Ascending aorta (tissue), 2 donors: ENCODE measurements at regions not wholly inside any gene's neighbourhood (a gene's known extent, or its start where the extent isn't known, plus 50 kb on each side); places are given as distances from the start of the nearest gene placed in this dataset.

Source experiments
- DNase-seq, 2 donors: peaks; one replicate each; pipeline ENCODE4 v3.0.0-alpha.2; 2019; ENCODE audit warnings: low spot score in 2 of 2
- H3K27ac ChIP-seq, 2 donors: fragments of 200-600 bp; sonication (generic); one replicate each; pipeline ENCODE4 v1.5.1; 2016 to 2017; ENCODE audit warnings: mild to moderate bottlenecking in 1 of 2
- H3K27me3 ChIP-seq: fragments of 200-600 bp; sonication (generic); one replicate; pipeline ENCODE4 v1.5.1; 2017
- H3K36me3 ChIP-seq, 2 donors: fragments of 200-600 bp; sonication (generic); one replicate each; pipeline ENCODE4 v1.5.1; 2016
- H3K4me1 ChIP-seq, 2 donors: fragments of 200-600 bp; sonication (generic); one replicate each; pipeline ENCODE4 v1.5.1; 2016 to 2017; ENCODE audit warnings: mild to moderate bottlenecking in 1 of 2
- H3K4me3 ChIP-seq, 2 donors: fragments of 200-600 bp; sonication (generic); one replicate each; pipeline ENCODE4 v1.5.1; 2016 to 2017; ENCODE audit warnings: mild to moderate bottlenecking in 1 of 2
- H3K9me3 ChIP-seq, 2 donors: fragments of 200-600 bp; sonication (generic); one replicate each; pipeline ENCODE4 v1.5.1; 2016
- CTCF ChIP-seq, 3 experiments: fragments of 200-600 bp in 2 of 3; fragments of 450-650 bp in 1 of 3; sonication (generic) in 2 of 3; IDR thresholded peaks; one replicate each; pipeline ENCODE4 v1.5.1; 2016 to 2019; ENCODE audit warnings: antibody characterized with exemption in 3 of 3, mild to moderate bottlenecking in 1 of 3, moderate library complexity in 1 of 3
- intact Hi-C: fragments of 100-400 bp; cut with DNase I; formaldehyde crosslinking; loops from one replicate; pipeline ENCODE4 v1.15.1; 2023

- peaks cover 0 to 4% of the 10 kb centered on the region in 2 donors for H3K4me1 ChIP-seq
- no peak overlapping the region for H3K4me3 ChIP-seq
- no peak overlapping the region for H3K27ac ChIP-seq
- H3K36me3 ChIP-seq = no peaks in the 10 kb centered on the region
- H3K9me3 ChIP-seq = no peaks in the 10 kb centered on the region
- DNase-seq = no peak
- H3K27me3 ChIP-seq = no peaks in the 10 kb centered on the region
- intact Hi-C loops = no loop called here
- no peak for TF ChIP-seq CTCF (IDR thresholded peaks at IDR 0.05)
These were observed 248.8 kb upstream of the PIK3R1 start for GRCh38 chr5:67966712-67967111.

GRCh38 chr5:67964619-67965018, 250.9 kb upstream of the PIK3R1 start:
- no peaks in the 10 kb centered on the region for H3K9me3 ChIP-seq
- no peaks in the 10 kb centered on the region for H3K36me3 ChIP-seq
- no peaks in the 10 kb centered on the region for H3K4me1 ChIP-seq
- DNase-seq = no peak
- no peaks in the 10 kb centered on the region for H3K27me3 ChIP-seq
- no peak overlapping the region for H3K4me3 ChIP-seq
- no peak overlapping the region for H3K27ac ChIP-seq
- no peak for TF ChIP-seq CTCF (IDR thresholded peaks at IDR 0.05)
- intact Hi-C loops = no loop called here

- intact Hi-C loops = no loop called here
- DNase-seq = no peak
These were observed 251.6 kb upstream of the PIK3R1 start for GRCh38 chr5:67963789-67964519.

GRCh38 chr5:67960939-67961338, 254.6 kb upstream of the PIK3R1 start:
- intact Hi-C loops = no loop called here
- TF ChIP-seq CTCF (IDR thresholded peaks at IDR 0.05) = no peak
- Histone ChIP-seq H3K27ac (no peak overlapping the region), H3K9me3 (no peaks in the 10 kb centered on the region), H3K4me1 (no peaks in the 10 kb centered on the region), H3K27me3 (no peaks in the 10 kb centered on the region), H3K4me3 (no peak overlapping the region), H3K36me3 (no peaks in the 10 kb centered on the region)
- no peak for DNase-seq

More at GRCh38 chr5:67963789-67964519, 251.6 kb upstream of the PIK3R1 start:
- no peaks in the 10 kb centered on the region for H3K36me3 ChIP-seq
- no peaks in the 10 kb centered on the region for H3K4me1 ChIP-seq
- no peak overlapping the region for H3K4me3 ChIP-seq
- no peaks in the 10 kb centered on the region for H3K9me3 ChIP-seq
- TF ChIP-seq CTCF (IDR thresholded peaks at IDR 0.05) = no peak
- no peak overlapping the region for H3K27ac ChIP-seq
- H3K27me3 ChIP-seq = no peaks in the 10 kb centered on the region

- intact Hi-C loops = no loop called here
- no peaks in the 10 kb centered on the region for H3K9me3 ChIP-seq
- H3K27me3 ChIP-seq = no peaks in the 10 kb centered on the region
- H3K27ac ChIP-seq = no peak overlapping the region
- no peaks in the 10 kb centered on the region for H3K4me1 ChIP-seq
- no peaks in the 10 kb centered on the region for H3K36me3 ChIP-seq
- no peak for TF ChIP-seq CTCF (IDR thresholded peaks at IDR 0.05)
- H3K4me3 ChIP-seq = no peak overlapping the region
- DNase-seq = no peak
These were observed 258.2 kb upstream of the PIK3R1 start for GRCh38 chr5:67957374-67957773.

GRCh38 chr5:67954351-67954750, 261.2 kb upstream of the PIK3R1 start:
- Histone ChIP-seq H3K27me3 (no peaks in the 10 kb centered on the region), H3K27ac (no peak overlapping the region), H3K36me3 (no peaks in the 10 kb centered on the region), H3K9me3 (no peaks in the 10 kb centered on the region), H3K4me3 (no peak overlapping the region), H3K4me1 (no peaks in the 10 kb centered on the region)
- intact Hi-C loops = no loop called here
- DNase-seq = no peak
- no peak for TF ChIP-seq CTCF (IDR thresholded peaks at IDR 0.05)
